ENCODE measurements at regions not wholly inside any gene's neighbourhood (a gene's known extent, or its start where the extent isn't known, plus 50 kb on each side); places are given as distances from the start of the nearest gene placed in this dataset.

DNA sequence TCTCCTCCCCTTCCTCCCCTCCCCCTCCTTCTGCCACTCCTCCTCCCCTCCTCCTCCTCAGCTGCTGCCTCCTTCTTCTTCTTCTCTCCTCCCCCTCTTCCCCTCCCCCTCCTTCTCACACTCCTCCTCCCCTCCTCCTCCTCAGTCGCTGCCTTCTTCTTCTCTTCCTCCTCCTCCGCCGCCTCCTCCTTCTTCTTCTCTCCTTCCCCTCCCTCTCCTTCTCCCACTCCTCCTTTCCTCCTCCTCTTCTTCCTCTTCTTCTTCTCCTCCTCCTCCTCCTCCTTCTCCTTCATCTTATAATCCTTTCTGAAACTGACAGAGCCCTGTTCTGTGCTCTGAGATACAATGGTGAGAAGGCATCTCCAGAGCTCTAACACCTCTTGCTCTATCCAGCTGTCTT, 73.1 kb upstream of the DCD start:
- Histone ChIP-seq H3K79me1 (ENCODE audit: insufficient read depth, low read depth, low read length, poor library complexity, severe bottlenecking) (no peaks in the 10 kb centered on the region), H2BK20ac (ENCODE audit: low read depth, low read length, poor library complexity, severe bottlenecking) (no peak overlapping the region), H2BK15ac (ENCODE audit: low read depth, low read length) (no peak overlapping the region), H2BK5ac (ENCODE audit: insufficient read length, low read length) (no peak overlapping the region), H3K56ac (ENCODE audit: insufficient read length, low read depth, low read length) (no peak overlapping the region), H2AK5ac (ENCODE audit: insufficient read length, low read length) (no peak overlapping the region), H3K9me3 (ENCODE audit: control insufficient read depth, low read depth, low read length) (no peaks in the 10 kb centered on the region), H3K4me2 (ENCODE audit: insufficient read depth, insufficient read length, low read length) (no peak overlapping the region), H4K8ac (replicated peaks; ENCODE audit: insufficient read length, low read depth, low read length) (no peak overlapping the region), H4K5ac (ENCODE audit: insufficient read length, low read depth, low read length) (no peak overlapping the region), H3K27me3 (ENCODE audit: insufficient read depth, low read length) (no peaks in the 10 kb centered on the region), H3K27ac (ENCODE audit: insufficient read length, low read depth, low read length) (no peak overlapping the region), H3K9ac (ENCODE audit: extremely low read depth, insufficient read length, low read length) (no peak overlapping the region), H3K14ac (ENCODE audit: insufficient read depth, low read length) (no peak overlapping the region), H4K91ac (ENCODE audit: insufficient read length, low read depth, low read length) (no peak overlapping the region), H3K4ac (ENCODE audit: low read depth, low read length) (no peak overlapping the region), H3K23me2 (ENCODE audit: insufficient read length, low read depth, low read length, poor library complexity, severe bottlenecking) (no peaks in the 10 kb centered on the region), H2BK12ac (ENCODE audit: insufficient read length, low read depth, low read length) (no peak overlapping the region), H4K20me1 (ENCODE audit: control insufficient read depth, insufficient read depth, insufficient read length) (no peaks in the 10 kb centered on the region), H3K79me2 (ENCODE audit: insufficient read depth, low read length) (no peaks in the 10 kb centered on the region), H3K23ac (ENCODE audit: insufficient read length, low read depth, low read length) (no peak overlapping the region), H2BK120ac (ENCODE audit: low read depth, low read length, poor library complexity, severe bottlenecking) (no peak overlapping the region), H3T11ph (ENCODE audit: low read length) (no peak overlapping the region), H3K4me1 (ENCODE audit: insufficient read depth, low read length) (no peaks in the 10 kb centered on the region; the same call in 1 of the 2 replicates), H3K18ac (ENCODE audit: insufficient read length, low read depth, low read length) (no peak overlapping the region), H2AFZ (ENCODE audit: low read length) (no peak overlapping the region)
- peaks cover 0 to 4% (median 0%) of the 10 kb centered on the region in 3 experiments; a peak in 3 of 7 replicates for H3K36me3 Mint-ChIP-seq (ENCODE audit: insufficient read depth in 1 of 3, low read depth in 3 of 3)
- DNase-seq = no peak
- H3K4me1 Mint-ChIP-seq = peaks cover 15 to 16% of the 10 kb centered on the region in 2 experiments
- WGBS (ENCODE audit: extremely low coverage, insufficient read length, low lambda C conversion rate) = no CpG with 5 or more reads among the region's 3 CpGs
- no peak overlapping the region; a peak in 2 of 7 replicates for H3K27ac Mint-ChIP-seq
- H3K27me3 Mint-ChIP-seq (ENCODE audit: low read depth) = no peaks in the 10 kb centered on the region
- no peak overlapping the region for H3K4me3 Mint-ChIP-seq
- peaks cover 6 to 7% of the 10 kb centered on the region in 2 experiments; a peak in 4 of 5 replicates for H3K9me3 Mint-ChIP-seq
- TF ChIP-seq, protein P1, sequence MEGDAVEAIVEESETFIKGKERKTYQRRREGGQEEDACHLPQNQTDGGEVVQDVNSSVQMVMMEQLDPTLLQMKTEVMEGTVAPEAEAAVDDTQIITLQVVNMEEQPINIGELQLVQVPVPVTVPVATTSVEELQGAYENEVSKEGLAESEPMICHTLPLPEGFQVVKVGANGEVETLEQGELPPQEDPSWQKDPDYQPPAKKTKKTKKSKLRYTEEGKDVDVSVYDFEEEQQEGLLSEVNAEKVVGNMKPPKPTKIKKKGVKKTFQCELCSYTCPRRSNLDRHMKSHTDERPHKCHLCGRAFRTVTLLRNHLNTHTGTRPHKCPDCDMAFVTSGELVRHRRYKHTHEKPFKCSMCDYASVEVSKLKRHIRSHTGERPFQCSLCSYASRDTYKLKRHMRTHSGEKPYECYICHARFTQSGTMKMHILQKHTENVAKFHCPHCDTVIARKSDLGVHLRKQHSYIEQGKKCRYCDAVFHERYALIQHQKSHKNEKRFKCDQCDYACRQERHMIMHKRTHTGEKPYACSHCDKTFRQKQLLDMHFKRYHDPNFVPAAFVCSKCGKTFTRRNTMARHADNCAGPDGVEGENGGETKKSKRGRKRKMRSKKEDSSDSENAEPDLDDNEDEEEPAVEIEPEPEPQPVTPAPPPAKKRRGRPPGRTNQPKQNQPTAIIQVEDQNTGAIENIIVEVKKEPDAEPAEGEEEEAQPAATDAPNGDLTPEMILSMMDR (conservative IDR thresholded peaks at IDR 0.05) = no peak

Measured in H9 (cell line).